NB4 (cell line): ENCODE measurements at regions not wholly inside any gene's neighbourhood (a gene's known extent, or its start where the extent isn't known, plus 50 kb on each side); places are given as distances from the start of the nearest gene placed in this dataset.

Source experiments
- DNase-seq: peaks from one replicate; pipeline ENCODE4 v3.0.0; 2010; ENCODE audit warnings: low read depth
- H3K4me3 ChIP-seq: one replicate; pipeline ENCODE4 v1.5.1; 2011; ENCODE audit warnings: mild to moderate bottlenecking, low read depth, low read length, moderate library complexity
- MYC ChIP-seq: IDR thresholded peaks from 2 replicates; pipeline ENCODE4 v1.6.1; 2011; ENCODE audit warnings: low read depth, low read length
- POLR2A ChIP-seq: IDR thresholded peaks from 2 replicates; pipeline ENCODE4 v1.6.1; 2011; ENCODE audit warnings: mild to moderate bottlenecking; ENCODE audit not compliant: insufficient read length; ENCODE audit errors: extremely low read depth
- TF ChIP-seq, protein P1 (sequence below): IDR thresholded peaks from 2 replicates; pipeline ENCODE4 v1.6.1; 2011; ENCODE audit warnings: low read depth, low read length
- TF ChIP-seq, protein P2 (sequence below): IDR thresholded peaks from one replicate; pipeline ENCODE4 v1.5.1; 2012; ENCODE audit warnings: low read depth, low read length

DNA sequence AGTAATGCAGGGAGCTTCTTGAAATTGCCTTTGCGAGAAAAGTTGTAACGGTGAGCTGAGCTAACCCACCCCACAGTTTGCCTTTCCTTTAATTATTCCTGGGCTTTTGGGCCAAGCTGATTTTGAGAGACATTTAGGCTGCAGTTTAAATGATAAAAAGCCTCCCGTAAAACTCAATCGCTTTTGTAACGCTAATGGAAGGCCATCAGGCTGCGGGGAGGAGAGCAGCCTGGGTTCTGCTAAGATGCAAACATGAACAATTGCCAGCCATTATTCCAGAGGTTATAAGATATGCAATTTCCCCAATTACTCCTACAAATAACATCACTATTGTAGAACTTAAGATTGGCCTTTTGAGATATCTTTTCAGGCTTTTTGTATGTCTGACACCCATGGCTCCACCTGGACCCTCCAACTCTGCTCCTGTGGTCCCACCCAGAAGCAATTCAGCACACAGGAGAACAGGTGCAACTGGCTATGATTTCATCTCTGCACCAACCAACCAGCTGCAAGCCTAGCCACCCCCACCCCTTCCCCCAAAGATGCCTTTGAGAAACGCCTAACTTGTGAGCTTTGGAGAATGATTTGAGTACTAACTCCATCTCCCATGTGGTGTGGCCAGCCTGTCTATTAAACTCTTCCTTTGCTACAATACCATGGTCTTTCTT lies 108.2 kb upstream of the FAM9C start:
- TF ChIP-seq, protein P1, sequence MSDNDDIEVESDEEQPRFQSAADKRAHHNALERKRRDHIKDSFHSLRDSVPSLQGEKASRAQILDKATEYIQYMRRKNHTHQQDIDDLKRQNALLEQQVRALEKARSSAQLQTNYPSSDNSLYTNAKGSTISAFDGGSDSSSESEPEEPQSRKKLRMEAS: no peak
- TF ChIP-seq MYC: no peak
- no peak for TF ChIP-seq POLR2A
- TF ChIP-seq, protein P2, sequence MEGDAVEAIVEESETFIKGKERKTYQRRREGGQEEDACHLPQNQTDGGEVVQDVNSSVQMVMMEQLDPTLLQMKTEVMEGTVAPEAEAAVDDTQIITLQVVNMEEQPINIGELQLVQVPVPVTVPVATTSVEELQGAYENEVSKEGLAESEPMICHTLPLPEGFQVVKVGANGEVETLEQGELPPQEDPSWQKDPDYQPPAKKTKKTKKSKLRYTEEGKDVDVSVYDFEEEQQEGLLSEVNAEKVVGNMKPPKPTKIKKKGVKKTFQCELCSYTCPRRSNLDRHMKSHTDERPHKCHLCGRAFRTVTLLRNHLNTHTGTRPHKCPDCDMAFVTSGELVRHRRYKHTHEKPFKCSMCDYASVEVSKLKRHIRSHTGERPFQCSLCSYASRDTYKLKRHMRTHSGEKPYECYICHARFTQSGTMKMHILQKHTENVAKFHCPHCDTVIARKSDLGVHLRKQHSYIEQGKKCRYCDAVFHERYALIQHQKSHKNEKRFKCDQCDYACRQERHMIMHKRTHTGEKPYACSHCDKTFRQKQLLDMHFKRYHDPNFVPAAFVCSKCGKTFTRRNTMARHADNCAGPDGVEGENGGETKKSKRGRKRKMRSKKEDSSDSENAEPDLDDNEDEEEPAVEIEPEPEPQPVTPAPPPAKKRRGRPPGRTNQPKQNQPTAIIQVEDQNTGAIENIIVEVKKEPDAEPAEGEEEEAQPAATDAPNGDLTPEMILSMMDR: no peak
- H3K4me3 ChIP-seq: no peak overlapping the region
- no peak for DNase-seq

DNA sequence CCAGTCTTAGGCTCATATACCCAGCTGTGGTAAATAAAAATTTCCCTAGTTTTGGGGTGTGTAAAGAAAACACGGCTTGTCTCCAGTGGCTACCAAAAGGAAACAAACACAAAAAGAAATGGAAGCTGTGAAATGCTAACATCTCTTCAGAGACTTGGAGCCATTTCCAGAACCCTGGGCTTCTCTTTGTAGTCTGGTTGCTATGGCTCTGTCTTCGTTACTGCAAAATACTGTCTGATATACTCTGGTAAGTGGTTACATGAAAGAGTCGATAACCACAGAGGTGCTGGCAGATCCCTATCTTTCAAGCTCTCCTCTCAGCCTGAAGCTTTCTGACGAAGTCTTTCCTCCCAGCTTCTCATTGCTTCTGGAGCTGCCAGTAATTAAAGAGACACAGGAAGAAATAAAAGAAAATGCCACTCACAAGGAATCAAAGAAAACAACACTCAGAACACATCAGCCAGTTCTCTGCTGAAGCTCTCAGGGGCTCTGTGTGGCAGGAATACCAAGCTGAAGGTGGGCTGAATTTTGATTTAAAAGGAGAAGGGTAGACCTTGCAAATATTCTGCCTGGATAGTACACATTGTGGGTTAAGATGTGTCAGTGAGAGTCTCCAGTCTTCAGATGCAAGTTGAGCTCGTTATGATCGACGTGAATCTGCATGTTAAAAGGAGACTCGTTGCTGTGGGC lies 107.6 kb upstream of the FAM9C start:
- H3K4me3 ChIP-seq: no peak overlapping the region
- TF ChIP-seq POLR2A: no peak
- TF ChIP-seq, protein P2: no peak
- no peak for DNase-seq

DNA sequence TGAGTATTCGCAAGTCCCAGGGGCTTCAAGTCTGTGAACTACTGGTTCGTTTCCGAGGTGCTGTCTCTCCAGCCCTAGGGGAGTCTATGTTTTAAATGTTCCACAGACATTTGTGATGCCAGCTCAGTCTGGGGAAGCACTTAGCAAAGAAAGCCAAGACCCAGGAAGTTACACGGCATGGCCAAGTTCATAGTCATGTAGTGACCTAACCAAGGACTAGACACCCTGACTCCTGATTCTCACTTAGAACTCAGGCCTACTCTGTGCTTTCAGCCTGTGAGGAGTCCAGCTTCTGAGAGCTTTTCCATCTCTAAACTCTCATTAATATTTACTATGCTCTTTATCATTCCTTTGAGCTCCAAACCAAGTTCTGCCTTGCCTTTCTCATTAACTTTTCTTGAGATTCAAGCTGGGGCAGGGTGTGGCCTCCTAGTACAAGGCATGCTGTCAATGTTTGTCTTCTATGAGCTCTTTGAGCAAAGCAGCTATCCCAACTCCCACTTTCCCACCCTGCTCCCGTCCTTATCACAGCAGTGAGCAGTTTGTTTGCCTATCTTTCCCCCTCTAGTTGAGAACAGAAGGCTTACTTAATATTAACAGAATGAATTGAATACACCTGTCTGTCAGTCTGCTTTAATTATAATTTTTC lies 105.4 kb upstream of the FAM9C start:
- no peak overlapping the region for H3K4me3 ChIP-seq
- TF ChIP-seq, protein P2: no peak
- TF ChIP-seq MYC (no peak), POLR2A (no peak)
- TF ChIP-seq, protein P1: no peak
- DNase-seq: no peak

DNA sequence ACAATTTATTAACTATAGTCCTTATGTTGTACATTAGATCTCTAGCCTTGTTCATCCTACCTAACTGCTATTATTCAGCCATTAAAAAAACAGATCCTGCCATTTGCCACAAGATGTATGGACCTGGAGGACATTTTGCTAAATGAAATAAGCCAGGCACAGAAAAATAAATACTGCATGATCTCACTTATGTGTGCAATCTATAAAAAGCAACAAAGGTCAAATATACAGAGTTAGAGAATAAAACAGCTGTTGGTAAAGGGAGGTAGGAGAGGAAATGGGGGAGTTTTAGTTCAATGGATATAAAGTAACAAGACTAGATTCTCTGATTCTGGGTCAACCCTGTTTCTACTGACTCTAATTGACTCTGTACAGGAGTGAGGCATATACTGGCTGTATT lies 103.3 kb upstream of the FAM9C start:
- TF ChIP-seq, protein P2: no peak
- TF ChIP-seq MYC: no peak
- TF ChIP-seq, protein P1: no peak
- no peak for TF ChIP-seq POLR2A
- H3K4me3 ChIP-seq: no peak overlapping the region
- no peak for DNase-seq

DNA sequence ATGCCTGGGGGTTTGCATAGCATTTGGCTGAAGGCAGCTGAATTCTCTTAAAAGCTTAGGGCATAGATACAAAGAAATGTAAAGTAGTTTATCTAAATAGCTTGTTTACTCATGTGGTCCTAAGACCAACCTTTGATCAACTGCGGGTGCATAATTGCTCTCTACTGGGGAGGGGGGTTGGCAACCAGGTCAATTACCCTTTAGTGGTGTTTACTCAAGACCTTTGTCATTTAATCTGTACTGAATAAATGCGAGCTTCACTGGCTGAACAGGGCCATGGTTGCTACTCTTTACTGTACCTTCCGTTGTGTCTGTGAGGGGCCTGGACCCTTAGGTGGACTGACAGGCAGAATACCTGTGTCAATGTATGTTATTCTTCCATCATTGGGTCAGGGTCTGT lies 102.7 kb upstream of the FAM9C start:
- DNase-seq: no peak
- TF ChIP-seq, protein P1: no peak
- TF ChIP-seq, protein P2: no peak
- TF ChIP-seq MYC: no peak
- TF ChIP-seq POLR2A: no peak
- H3K4me3 ChIP-seq: no peak overlapping the region
